Hepatocyte (in vitro differentiated cells): ENCODE measurements at regions not wholly inside any gene's neighbourhood (a gene's known extent, or its start where the extent isn't known, plus 50 kb on each side); places are given as distances from the start of the nearest gene placed in this dataset.

ENCODE experiments used
- CTCF ChIP-seq: fragments of 200-600 bp; sonication (generic); IDR thresholded peaks from 2 replicates; pipeline ENCODE4 v1.5.1; 2016; ENCODE audit warnings: antibody characterized with exemption, mild to moderate bottlenecking; ENCODE audit not compliant: poor library complexity
- EZH2 ChIP-seq: fragments of 200-600 bp; sonication (generic); IDR thresholded peaks from 2 replicates; pipeline ENCODE4 v1.6.1; 2016; ENCODE audit warnings: antibody characterized with exemption, mild to moderate bottlenecking, borderline replicate concordance
- EZH2phosphoT487 ChIP-seq: fragments of 200-600 bp; sonication (generic); IDR thresholded peaks from one replicate; pipeline ENCODE4 v1.6.1; 2018; ENCODE audit warnings: antibody characterized with exemption, mild to moderate bottlenecking, low read depth, moderate library complexity; ENCODE audit not compliant: unreplicated experiment, severe bottlenecking

GRCh38 chr6:21970569-21971300 lies 326.1 kb downstream of the PRL start:
- TF ChIP-seq CTCF (no peak), EZH2 (no peak), EZH2phosphoT487 (no peak)
